ENCODE measurements at regions not wholly inside any gene's neighbourhood (a gene's known extent, or its start where the extent isn't known, plus 50 kb on each side); places are given as distances from the start of the nearest gene placed in this dataset.
"Not testable (repeated sequence)": the region's sequence is repeated elsewhere in the genome, so short reads cannot be mapped to it uniquely, and the experiment has no call there.

GRCh38 chrX:139167282-139167681 is 363.3 kb upstream of the F9 start:
- no peak for DNase-seq
- in situ Hi-C loops (cut with MboI; ENCODE audit: low pct_unique_long_range_greater_than_20kb, low sequenced_read_pairs), result no loop called here

- no peak for DNase-seq
- in situ Hi-C loops (cut with MboI; ENCODE audit: low pct_unique_long_range_greater_than_20kb, low sequenced_read_pairs), result no loop called here
Observed at GRCh38 chrX:139158256-139158655, 372.3 kb upstream of the F9 start.

GRCh38 chrX:139156356-139156755 is 374.2 kb upstream of the F9 start:
- peak; percentile 36 for DNase-seq
- in situ Hi-C loops (cut with MboI; ENCODE audit: low pct_unique_long_range_greater_than_20kb, low sequenced_read_pairs), result no loop called here

DNA sequence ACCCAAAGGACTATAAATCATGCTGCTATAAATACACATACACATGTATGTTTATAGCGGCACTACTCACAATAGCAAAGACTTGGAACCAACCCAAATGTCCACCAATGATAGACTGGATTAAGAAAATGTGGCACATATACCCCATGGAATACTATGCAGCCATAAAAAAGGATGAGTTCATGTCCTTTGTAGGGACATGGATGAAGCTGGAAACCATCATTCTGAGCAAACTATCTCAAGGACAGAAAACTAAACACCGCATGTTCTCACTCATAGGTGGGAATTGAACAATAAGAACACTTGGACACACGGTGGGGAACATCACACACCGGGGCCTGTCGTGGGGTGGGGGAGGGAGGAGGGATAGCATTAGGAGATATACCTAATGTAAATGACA is 383.9 kb upstream of the F9 start:
- in situ Hi-C loops (cut with MboI; ENCODE audit: low pct_unique_long_range_greater_than_20kb, low sequenced_read_pairs); DNase-seq: not testable (repeated sequence)

- no peak for DNase-seq
- in situ Hi-C loops (cut with MboI; ENCODE audit: low pct_unique_long_range_greater_than_20kb, low sequenced_read_pairs), result no loop called here
Observed at GRCh38 chrX:139141370-139141769, 389.2 kb upstream of the F9 start.

GRCh38 chrX:139134316-139134715 is 396.2 kb upstream of the F9 start:
- no peak for DNase-seq
- in situ Hi-C loops (cut with MboI; ENCODE audit: low pct_unique_long_range_greater_than_20kb, low sequenced_read_pairs), result no loop called here

DNA sequence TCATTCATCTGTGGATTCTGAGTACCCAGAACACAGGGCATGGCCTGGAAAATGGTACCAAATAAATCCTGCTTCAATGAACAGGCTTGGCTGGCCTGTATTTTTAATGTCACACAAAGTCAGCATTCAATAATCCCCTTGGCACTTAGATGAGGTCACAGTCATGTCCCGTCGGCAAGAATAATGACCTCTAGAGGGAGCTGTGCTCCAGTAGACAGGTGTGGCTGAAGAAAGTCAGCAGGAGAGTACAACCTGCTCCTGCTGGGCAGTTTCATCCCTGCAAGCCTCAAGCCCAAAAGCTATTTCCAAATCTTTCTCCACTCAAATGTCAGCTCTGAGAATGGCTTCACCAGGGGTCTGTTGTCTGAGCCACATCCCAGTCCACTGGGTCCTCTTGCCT is 404.0 kb upstream of the F9 start:
- peak; percentile 76 for DNase-seq
- in situ Hi-C loops (cut with MboI; ENCODE audit: low pct_unique_long_range_greater_than_20kb, low sequenced_read_pairs), result no loop called here

DNA sequence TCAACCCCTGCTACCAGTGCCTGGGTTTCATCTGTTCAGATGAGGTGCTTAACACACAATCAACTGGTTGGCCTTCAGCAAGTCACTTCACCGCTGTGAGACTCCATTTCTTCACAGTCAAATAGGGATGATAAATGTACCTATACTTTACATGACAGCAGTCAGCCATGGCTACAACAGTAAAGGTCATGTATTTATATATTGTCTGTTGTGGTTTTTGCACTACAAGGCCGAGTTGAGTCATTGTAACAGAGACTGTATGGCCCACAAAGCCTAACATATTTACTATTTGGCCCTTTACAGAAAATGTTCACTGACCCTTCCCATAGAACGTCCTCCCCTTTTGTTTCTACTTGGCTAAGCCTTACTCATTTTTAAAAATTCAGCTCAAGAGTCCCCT is 404.6 kb upstream of the F9 start:
- in situ Hi-C loops (cut with MboI; ENCODE audit: low pct_unique_long_range_greater_than_20kb, low sequenced_read_pairs), result no loop called here
- DNase-seq, result no peak

GRCh38 chrX:139121616-139122286 is 408.8 kb upstream of the F9 start:
- DNase-seq, result no peak
- in situ Hi-C loops (cut with MboI; ENCODE audit: low pct_unique_long_range_greater_than_20kb, low sequenced_read_pairs), result no loop called here

DNA sequence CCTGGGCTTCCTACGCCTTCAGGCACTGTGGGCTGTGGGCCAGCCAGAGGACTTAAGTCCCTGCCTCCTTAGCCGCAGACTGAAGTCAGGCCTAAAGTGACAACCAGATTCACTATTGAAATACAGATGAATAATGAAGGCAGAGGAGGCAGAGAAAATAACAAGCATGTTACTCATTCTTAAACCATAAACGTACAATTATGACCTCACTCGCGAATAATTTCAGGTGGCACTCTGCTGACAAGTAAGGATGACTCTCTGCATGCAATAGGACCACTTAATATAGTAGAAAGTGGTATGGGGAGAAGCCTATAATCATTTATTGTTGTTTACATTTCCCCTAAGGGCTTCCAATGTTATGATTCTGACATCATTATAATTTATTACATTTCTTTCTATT is 409.2 kb upstream of the FGF13 start:
- no peak for DNase-seq
- in situ Hi-C loops (cut with MboI; ENCODE audit: low pct_unique_long_range_greater_than_20kb, low sequenced_read_pairs), result no loop called here

DNA sequence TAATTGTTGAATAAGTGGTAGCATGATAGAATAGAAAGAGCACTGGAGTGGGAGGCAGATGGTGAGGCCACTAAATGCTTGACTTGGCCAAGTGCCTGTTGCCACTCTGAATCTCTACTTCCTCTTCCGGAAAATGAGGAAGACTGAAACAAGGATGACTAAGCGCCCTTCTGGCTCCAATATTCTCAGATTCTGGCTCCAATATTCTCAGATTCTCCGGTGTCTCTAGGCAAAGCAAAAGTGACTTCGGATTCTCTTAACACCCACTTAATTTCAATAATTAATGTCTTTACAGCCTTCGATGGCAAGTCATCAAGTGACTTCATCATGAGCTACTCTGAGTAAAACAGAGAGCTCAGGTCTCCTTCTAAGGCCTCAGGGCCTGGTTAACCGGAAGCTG is 402.2 kb upstream of the FGF13 start:
- DNase-seq, result peak; percentile 50
- in situ Hi-C loops (cut with MboI; ENCODE audit: low pct_unique_long_range_greater_than_20kb, low sequenced_read_pairs), result no loop called here

- in situ Hi-C loops (cut with MboI; ENCODE audit: low pct_unique_long_range_greater_than_20kb, low sequenced_read_pairs), result no loop called here
Observed at GRCh38 chrX:139112432-139112831, 400.9 kb upstream of the FGF13 start.

DNA sequence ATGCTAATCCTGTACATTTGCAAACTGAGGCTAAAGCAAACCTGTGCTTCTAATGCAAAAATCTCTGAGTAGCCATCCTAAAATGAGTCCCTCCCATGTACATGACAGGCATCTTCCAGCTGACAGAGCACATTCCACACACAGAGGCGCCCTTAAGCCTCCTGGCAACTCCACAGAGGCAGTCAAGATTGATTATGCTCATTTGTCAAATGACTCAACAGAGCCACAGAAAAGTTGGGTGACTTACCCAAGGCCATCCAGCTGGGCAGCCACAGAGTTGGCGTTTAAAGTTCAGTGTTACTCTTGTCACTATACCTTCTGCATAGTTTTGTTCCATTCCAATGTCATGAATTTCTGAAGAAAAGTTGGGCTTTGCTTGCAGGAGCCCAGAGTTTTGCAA is 394.6 kb upstream of the FGF13 start:
- in situ Hi-C loops (cut with MboI; ENCODE audit: low pct_unique_long_range_greater_than_20kb, low sequenced_read_pairs), result no loop called here
- no peak for DNase-seq

More at GRCh38 chrX:139112432-139112831, 400.9 kb upstream of the FGF13 start:
- no peak for DNase-seq

DNA sequence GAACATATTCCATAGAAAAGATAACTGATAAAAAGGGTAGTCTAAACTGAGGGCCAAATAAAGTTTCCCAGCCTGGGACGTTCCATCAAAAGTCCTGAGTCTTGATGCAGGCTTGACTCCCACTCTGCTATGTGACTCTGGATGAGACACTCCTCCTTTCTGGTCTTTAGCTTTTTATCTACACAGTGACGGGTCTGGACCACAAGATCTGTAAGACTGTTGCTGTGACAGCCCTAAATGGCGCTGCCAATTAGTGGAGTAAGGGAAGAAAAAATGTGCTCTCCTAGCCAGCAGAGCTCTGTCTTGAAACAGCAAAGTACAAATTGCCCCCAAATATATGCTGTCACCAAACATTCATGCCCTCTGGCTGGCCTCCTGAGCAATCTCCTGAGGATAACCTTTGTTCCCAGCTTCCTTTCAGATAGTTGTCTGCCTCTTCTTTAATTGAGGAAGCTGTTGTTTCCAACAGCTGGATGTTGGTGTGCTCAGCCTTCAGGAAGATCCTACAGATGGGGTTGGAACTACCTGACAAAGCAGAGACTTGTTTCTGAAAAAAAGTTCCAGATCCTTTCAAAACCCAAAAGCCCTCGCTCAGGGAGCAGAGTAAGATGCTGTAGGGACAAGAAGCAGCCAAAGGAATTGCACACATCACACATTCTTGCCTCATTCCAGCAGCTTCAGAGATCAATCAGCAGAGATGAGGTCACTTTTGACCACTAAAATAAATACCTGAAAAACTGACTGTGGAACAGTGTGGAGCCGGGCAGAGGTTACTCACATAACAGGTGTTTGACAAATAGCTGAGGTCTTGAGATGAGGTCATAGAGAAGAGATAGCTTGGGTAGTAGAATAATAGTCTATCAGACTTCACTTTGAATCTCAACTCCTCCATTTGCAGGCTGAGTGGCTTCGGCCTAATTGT is 383.4 kb upstream of the FGF13 start:
- DNase-seq, result no peak
- in situ Hi-C loops (cut with MboI; ENCODE audit: low pct_unique_long_range_greater_than_20kb, low sequenced_read_pairs), result no loop called here

DNA sequence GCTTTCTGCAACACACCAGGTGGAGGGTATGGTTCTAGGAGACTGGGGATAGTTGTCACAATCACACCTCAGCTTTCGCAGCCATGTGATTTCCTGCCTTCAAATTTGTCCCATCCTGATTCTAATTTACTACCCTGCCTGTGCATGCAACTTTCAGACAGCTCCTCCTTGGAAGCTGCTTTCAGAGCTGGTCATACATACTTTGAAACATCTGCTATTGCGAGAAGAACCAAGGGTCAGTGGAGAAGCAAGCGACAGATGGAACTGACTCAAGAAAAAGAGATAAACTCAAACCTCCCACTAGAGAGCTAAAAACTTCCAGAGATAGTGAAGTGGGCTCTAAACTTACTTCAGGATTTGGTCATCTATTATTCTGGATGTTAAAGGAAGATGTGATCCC is 381.7 kb upstream of the FGF13 start:
- in situ Hi-C loops (cut with MboI; ENCODE audit: low pct_unique_long_range_greater_than_20kb, low sequenced_read_pairs), result no loop called here
- DNase-seq, result no peak

GRCh38 chrX:139091878-139092277 is 380.4 kb upstream of the FGF13 start:
- DNase-seq, result no peak
- in situ Hi-C loops (cut with MboI; ENCODE audit: low pct_unique_long_range_greater_than_20kb, low sequenced_read_pairs), result no loop called here

DNA sequence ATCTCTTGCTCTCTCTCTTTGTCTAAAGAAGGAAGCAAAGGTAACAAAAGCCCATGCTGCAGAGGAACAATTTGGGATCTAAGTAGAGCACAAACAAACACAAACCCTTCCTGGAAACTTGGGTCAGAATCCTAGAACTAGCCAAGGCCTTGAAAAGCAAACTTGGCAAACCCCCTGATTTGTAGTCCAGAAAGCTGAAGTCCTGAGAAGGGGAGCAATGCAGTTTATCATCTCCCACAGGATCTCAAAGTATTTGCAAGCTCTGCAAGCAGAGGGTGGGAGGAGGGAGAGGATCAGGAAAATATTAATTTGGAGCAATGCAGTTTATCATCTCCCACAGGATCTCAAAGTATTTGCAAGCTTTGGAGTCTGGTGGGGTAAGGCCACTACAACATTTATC is 379.5 kb upstream of the FGF13 start:
- no peak for DNase-seq
- in situ Hi-C loops (cut with MboI; ENCODE audit: low pct_unique_long_range_greater_than_20kb, low sequenced_read_pairs), result no loop called here

DNA sequence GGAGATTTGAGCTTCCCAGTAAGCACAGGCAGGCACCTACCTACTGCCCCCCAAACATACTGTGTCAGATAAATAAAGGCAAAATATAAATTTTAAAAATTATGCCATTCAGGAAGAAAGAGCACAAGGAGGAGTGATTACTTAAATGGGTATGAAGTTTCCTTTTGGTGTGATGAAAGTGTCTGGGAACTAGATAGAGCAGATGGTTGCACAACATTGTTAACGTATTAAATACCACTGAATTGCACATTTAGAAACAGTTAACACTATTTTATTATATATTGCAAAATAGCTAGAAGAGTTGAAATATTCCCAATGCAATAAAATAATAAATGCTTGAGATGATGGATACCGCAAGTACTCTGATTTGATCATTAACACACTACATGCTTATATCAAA is 374.7 kb upstream of the FGF13 start:
- no peak for DNase-seq
- in situ Hi-C loops (cut with MboI; ENCODE audit: low pct_unique_long_range_greater_than_20kb, low sequenced_read_pairs), result no loop called here

DNA sequence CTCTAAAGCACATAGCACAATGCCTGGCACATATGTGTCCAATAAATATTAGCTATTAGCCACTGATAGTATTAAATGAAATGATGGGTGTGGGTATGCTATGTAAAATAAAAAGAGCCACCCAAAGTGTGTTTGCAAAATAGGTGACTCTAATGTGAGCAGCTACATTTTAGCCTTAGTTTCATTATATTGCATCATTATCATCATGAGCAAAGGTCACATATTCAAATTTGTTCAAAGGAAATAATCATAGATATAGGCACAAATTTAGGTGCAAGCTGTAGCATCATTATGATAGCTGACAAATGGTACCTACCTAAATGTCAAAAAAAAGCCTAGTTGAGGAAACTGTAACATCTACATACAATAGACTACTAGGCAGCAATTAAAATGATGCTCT is 373.9 kb upstream of the FGF13 start:
- no peak for DNase-seq
- in situ Hi-C loops (cut with MboI; ENCODE audit: low pct_unique_long_range_greater_than_20kb, low sequenced_read_pairs), result no loop called here

DNA sequence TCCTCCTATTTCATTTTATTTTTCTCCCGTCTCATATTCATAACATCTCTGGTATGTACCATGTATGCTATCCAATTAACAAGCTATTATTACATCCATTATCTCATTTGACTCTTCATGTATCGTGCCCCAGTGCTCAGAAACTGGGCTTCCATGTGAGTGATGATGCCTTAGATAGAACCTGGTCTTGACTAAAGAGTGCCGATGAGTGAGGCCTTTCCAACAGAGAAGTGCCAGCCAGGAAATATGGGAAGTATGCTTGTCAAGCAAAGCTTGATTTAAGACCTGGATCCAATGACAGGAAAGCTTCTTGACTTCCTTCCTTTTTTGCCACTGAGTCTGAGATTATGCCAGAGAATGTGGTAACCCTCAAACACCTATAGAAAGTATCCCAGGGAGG is 371.7 kb upstream of the FGF13 start:
- peak; percentile 69 for DNase-seq
- in situ Hi-C loops (cut with MboI; ENCODE audit: low pct_unique_long_range_greater_than_20kb, low sequenced_read_pairs), result no loop called here

DNA sequence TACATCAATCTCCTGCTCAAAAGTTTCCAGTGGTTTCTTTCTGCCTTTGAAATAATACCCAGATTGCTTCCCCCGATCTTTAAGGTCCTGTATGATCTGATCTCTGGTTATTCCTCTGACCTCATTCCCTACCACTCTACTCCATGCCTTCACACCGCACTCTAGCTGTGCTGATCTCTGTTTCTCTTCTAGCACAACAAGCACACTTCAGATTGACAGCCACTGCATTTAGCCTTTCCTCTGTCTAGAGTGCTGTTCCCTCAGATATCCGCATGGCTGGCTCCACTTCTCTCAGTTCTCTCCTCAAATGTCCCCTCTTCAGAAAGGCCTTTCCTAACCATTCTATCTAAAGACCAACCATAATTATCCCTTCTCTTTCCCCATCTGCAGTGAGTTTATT is 370.4 kb upstream of the FGF13 start:
- no peak for DNase-seq
- in situ Hi-C loops (cut with MboI; ENCODE audit: low pct_unique_long_range_greater_than_20kb, low sequenced_read_pairs), result no loop called here

All from KBM-7 (cell line).